Choroid plexus epithelial cell (primary cell): ENCODE measurements at regions not wholly inside any gene's neighbourhood (a gene's known extent, or its start where the extent isn't known, plus 50 kb on each side); places are given as distances from the start of the nearest gene placed in this dataset.

Experiments used
- DNase-seq: peaks from one replicate; pipeline ENCODE4 v3.0.0-alpha.2; 2010; ENCODE audit warnings: low read depth
- H3K4me3 ChIP-seq: 2 replicates; pipeline ENCODE4 v1.5.1; 2011; ENCODE audit warnings: low read depth, mild to moderate bottlenecking, control low read depth, low read length, moderate library complexity
- TF ChIP-seq, protein P1 (sequence below): conservative IDR thresholded peaks from 2 replicates; pipeline ENCODE4 v1.5.1; 2011; ENCODE audit warnings: low read depth, mild to moderate bottlenecking, control low read depth, inconsistent platforms, low read length, moderate library complexity

DNA sequence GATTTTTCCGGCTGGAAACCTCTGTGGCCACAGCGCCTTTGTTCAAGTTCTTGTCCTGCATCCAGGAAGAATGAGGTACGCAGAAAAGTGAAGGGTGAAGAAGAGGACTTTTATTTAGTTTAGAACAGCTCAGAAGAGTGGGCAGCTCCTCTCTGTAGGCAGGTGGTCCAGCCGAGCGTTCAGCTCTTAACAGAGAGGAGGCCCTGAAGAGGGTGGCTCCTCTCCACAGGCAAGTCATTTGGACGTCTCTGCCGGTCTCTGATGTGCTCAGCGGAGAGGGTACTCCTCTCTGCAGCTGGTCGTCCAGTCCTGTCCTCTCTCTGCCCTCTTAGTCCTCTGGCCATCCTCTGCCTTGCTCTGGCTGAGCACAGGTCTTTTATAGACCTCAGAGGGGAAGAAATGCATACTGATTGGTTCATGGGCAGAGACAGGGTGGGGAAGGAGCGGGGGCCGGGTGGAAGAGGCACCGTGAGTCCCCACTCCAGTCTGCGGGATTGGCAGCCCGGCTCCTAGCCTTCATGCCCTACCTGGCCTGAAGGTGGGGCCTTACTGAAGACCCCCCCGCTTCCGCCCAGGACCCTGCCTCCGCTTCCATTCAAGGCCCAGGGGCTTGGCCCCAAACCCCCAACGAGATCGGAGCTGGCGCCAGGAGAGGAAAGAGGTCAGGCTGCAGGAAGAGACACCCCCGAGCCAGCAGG lies 70.0 kb upstream of the NKD1 start:
- no peak for DNase-seq
- TF ChIP-seq, protein P1, sequence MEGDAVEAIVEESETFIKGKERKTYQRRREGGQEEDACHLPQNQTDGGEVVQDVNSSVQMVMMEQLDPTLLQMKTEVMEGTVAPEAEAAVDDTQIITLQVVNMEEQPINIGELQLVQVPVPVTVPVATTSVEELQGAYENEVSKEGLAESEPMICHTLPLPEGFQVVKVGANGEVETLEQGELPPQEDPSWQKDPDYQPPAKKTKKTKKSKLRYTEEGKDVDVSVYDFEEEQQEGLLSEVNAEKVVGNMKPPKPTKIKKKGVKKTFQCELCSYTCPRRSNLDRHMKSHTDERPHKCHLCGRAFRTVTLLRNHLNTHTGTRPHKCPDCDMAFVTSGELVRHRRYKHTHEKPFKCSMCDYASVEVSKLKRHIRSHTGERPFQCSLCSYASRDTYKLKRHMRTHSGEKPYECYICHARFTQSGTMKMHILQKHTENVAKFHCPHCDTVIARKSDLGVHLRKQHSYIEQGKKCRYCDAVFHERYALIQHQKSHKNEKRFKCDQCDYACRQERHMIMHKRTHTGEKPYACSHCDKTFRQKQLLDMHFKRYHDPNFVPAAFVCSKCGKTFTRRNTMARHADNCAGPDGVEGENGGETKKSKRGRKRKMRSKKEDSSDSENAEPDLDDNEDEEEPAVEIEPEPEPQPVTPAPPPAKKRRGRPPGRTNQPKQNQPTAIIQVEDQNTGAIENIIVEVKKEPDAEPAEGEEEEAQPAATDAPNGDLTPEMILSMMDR, result no peak
- H3K4me3 ChIP-seq, result no peak overlapping the region

DNA sequence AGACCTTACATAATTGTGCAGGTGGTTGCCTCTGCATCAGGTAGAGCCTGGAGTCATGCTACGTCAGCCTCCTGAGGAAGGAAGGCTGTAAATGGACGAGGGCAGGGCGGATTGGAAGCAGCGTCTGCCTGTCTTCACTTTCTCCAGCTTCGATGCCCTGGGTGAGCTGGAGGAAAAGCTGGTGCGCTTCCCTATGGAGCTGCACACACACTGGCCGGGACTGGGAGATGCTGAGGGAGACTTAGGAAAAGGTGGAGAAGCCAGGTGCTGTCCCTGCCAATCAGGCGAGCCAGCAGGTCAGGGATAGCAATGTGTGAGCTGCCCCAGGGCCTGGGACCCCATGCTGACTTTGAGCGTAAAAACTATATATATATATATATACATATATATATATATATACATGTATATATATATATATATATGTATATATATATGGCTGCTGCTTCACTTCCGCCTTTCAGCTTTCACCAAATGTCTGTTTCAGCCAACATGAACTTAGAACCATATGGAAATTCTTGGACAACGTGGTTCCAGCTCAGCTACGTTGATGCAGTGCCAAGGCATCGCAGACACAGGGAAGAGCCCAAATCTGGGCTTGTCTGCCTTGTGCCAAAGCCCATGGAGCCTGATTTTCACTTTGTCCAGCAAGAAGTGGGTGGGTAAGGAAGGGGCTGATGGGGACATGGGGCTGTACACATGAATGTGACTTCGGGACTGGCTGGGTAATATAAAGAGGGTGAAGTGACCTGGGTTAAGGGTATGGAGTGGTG lies 71.5 kb upstream of the NKD1 start:
- DNase-seq, result no peak
- TF ChIP-seq, protein P1, result no peak
- no peak overlapping the region for H3K4me3 ChIP-seq

DNA sequence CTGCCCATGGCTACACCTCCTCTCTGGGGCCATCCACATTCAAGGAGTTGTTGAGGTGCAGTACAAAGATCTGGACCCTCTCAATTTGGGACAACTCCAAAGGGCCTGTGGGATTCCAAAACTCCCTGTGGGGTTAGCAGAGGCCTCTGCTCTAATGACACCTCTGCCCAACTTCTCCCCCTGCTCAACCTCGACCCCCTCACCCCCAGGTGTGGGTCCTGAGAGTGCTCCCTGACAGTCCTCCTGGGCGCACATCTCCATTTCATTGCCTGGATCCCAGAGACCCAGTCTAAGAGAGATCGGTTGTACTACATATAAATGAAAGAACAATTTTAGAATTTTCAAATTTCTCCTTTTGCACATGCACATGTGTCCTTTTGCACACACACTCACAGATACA lies 73.0 kb upstream of the NKD1 start:
- H3K4me3 ChIP-seq, result no peak overlapping the region
- no peak for DNase-seq
- TF ChIP-seq, protein P1, result no peak

DNA sequence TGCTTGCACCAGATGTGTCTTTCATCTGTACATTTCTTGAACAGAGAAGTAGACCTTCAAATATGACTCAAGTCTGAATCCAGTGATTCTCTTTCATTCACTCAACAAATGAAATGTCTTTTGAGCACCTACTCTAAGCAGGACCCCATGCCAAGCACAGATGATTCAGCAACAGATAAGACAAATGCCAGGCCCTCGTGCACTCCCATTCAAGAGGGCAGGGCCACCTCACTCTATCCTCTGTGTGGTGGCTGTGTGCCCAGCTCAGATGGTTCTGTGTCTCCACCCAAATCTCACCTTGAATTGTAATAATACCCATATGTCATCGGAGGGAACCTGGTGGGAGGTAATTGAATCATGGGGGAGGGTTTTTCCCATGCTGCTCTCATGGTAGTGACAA lies 74.1 kb upstream of the NKD1 start:
- H3K4me3 ChIP-seq, result no peak overlapping the region
- TF ChIP-seq, protein P1, result no peak
- no peak for DNase-seq

DNA sequence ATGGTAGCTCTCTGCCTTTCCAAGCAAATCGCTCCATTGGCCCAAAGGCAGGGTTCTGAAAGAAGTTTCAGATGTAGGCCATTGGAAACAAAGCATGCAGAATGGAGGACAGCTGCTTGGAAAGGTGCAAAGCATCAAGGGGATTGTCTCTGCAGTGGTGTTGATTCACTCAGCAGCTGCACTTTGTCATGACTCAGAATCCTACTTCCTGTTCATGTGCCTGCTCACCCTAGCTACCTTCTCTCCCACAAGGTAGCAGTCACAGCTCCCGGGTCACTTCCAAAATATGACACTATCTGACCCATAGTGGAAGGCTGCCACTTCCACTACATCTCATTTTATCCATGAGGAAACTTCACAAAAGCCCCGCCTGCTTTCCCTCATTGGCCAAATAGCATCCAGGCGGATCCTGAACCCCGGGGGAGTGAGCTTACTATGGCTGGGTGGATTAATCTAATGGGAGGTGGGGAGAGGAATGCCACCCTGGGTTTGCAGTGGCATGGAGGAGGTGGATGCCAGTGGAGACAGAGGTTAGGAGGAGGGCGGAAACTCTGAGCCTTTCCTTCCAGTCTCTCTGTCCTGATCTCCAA lies 74.7 kb upstream of the NKD1 start:
- DNase-seq, result peak; percentile 18
- H3K4me3 ChIP-seq, result no peak overlapping the region
- TF ChIP-seq, protein P1, result no peak

DNA sequence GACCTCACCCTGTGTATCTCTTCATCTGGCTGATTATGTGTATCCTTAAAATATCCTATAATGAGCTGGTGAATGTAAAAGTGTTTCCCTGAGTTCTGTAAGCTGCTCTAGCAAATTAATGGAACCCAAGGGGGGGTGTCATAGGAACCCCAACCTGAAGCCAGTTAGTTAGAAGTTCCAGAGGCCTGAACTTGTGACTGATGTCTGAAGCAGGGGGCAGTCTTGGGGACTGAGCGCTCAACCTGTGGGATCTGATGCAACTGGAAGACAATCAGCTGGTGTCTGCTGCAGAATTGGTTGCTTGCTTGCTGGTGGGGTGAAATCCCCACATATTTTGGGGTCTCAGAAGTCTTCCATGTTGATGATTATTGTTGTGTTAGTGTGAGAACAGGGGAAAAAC lies 75.7 kb upstream of the NKD1 start:
- DNase-seq, result no peak
- no peak overlapping the region for H3K4me3 ChIP-seq
- TF ChIP-seq, protein P1, result no peak
